SK-N-DZ (cell line): ENCODE measurements at regions not wholly inside any gene's neighbourhood (a gene's known extent, or its start where the extent isn't known, plus 50 kb on each side); places are given as distances from the start of the nearest gene placed in this dataset.
A peak's percentile ranks its signal among the peaks of the same experiment; 100 is the strongest.

ENCODE experiments used
- DNase-seq: peaks from one replicate; pipeline ENCODE4 v3.0.0-alpha.2; 2015; ENCODE audit warnings: low spot score

- no peak for DNase-seq
Observed at GRCh38 chr11:91761406-91762025, 463.1 kb upstream of the FAT3 start.

- DNase-seq: no peak
Observed at GRCh38 chr11:91756829-91757480, 467.7 kb upstream of the FAT3 start.

- no peak for DNase-seq
Observed at GRCh38 chr11:91755951-91756707, 468.5 kb upstream of the FAT3 start.

GRCh38 chr11:91755526-91755925 lies 469.1 kb upstream of the FAT3 start:
- no peak for DNase-seq

- no peak for DNase-seq
Observed at GRCh38 chr11:91749251-91749650, 475.4 kb upstream of the FAT3 start.

- DNase-seq: no peak
Observed at GRCh38 chr11:91742155-91742554, 482.5 kb upstream of the FAT3 start.

- no peak for DNase-seq
Observed at GRCh38 chr11:91731051-91731450, 493.6 kb upstream of the FAT3 start.

GRCh38 chr11:91730620-91731019 lies 494.0 kb upstream of the FAT3 start:
- no peak for DNase-seq

- no peak for DNase-seq
Observed at GRCh38 chr11:91730057-91730456, 494.6 kb upstream of the FAT3 start.

- peak; percentile 17 for DNase-seq
Observed at GRCh38 chr11:91717169-91717568, 507.4 kb upstream of the FAT3 start.

- peak; percentile 61 for DNase-seq
Observed at GRCh38 chr11:91707652-91708482, 516.8 kb upstream of the FAT3 start.

- DNase-seq: no peak
Observed at GRCh38 chr11:91703042-91703441, 521.6 kb upstream of the FAT3 start.

GRCh38 chr11:91700854-91701253 lies 523.8 kb upstream of the FAT3 start:
- peak; percentile 57 for DNase-seq

- peak; percentile 22 for DNase-seq
Observed at GRCh38 chr11:91698845-91699244, 525.8 kb upstream of the FAT3 start.

- no peak for DNase-seq
Observed at GRCh38 chr11:91694331-91694730, 530.3 kb upstream of the FAT3 start.

GRCh38 chr11:91691872-91692271 lies 532.7 kb upstream of the FAT3 start:
- DNase-seq: no peak

- DNase-seq: no peak
Observed at GRCh38 chr11:91688672-91689071, 535.9 kb upstream of the FAT3 start.

GRCh38 chr11:91686700-91687099 lies 537.9 kb upstream of the FAT3 start:
- no peak for DNase-seq

GRCh38 chr11:91686281-91686680 lies 538.3 kb upstream of the FAT3 start:
- no peak for DNase-seq

- DNase-seq: no peak
Observed at GRCh38 chr11:91673705-91674104, 550.9 kb upstream of the FAT3 start.

- DNase-seq: no peak
Observed at GRCh38 chr11:91664521-91664920, 560.1 kb upstream of the FAT3 start.

GRCh38 chr11:91660036-91660435 lies 564.6 kb upstream of the FAT3 start:
- DNase-seq: no peak
